ENCODE measurements at regions not wholly inside any gene's neighbourhood (a gene's known extent, or its start where the extent isn't known, plus 50 kb on each side); places are given as distances from the start of the nearest gene placed in this dataset.
A peak's percentile ranks its signal among the peaks of the same experiment; 100 is the strongest.
"Not testable (repeated sequence)": the region's sequence is repeated elsewhere in the genome, so short reads cannot be mapped to it uniquely, and the experiment has no call there.

DNA sequence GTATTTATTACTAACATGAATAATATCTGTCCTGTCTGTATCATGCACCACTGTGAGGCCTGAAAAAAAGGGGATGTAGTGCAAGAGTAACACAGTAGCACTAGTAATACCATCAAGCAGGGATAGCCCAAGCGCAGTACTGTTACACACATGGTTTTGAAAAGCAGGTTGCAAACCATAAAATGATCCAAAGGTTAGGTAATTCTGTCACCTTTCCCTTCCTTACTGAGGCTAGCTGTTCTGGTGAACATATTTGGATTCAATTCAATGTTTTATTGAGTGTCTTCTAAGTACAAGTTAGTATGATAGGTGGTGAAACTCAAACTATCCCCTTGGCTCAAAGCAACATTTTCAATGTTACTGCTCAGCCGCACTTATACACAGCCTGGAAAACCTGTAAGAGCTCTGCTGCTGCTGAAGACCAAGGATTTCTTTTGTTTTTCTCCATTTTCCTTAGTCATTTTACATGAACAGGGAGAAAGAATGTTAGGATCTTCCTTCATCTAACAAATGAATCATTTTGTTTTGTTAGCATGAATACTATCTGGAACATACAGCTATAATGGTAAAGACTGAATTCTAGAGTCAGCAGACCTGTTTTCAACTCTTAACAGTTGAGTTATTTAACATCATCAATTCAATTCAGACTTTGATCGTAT is 102.5 kb upstream of the ITPRID2 start:
- TF ChIP-seq CTCF (conservative IDR thresholded peaks at IDR 0.05; ENCODE audit: low read depth, low read length): no peak
- DNase-seq (ENCODE audit: low read depth): no peak

DNA sequence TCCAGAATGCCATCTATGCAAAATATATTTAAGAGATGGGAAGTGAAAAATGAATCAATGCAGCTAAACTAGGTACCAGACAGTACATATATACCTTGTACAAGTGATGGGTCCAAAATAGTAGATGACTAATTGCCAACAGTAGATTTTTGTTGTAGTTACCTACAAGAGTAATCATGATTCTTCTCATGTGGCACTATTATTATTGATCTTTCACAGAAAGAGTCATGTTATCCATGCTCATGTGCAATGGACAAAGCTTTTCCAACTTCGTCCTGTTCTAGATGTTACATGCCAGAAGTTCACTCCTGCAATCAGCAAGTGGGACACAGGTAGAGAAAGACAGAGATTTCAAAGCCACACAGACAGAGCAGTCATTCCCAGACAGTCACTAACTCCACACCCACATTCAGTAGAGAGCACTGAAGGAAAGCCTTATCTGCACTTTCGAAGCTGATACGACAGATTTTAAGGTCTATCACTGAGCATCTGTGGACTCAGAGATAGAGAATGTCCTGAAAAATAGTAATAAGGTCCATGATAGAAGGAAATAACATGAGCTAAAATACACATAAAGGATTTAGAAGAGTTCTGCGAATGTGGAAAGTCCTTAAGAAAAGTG is 101.6 kb upstream of the ITPRID2 start:
- no peak for DNase-seq (ENCODE audit: low read depth)
- TF ChIP-seq CTCF (conservative IDR thresholded peaks at IDR 0.05; ENCODE audit: low read depth, low read length): no peak

More for the DNA sequence above, 102.5 kb upstream of the ITPRID2 start:
- H3K4me3 ChIP-seq (ENCODE audit: low read depth, low read length): no peak overlapping the region

GRCh38 chr2:181790716-181791649 is 100.5 kb upstream of the ITPRID2 start:
- no peak for TF ChIP-seq CTCF (conservative IDR thresholded peaks at IDR 0.05; ENCODE audit: low read depth, low read length)
- DNase-seq (ENCODE audit: low read depth): peak; percentile 87
- no peak overlapping the region for H3K4me3 ChIP-seq (ENCODE audit: low read depth, low read length)

More for the DNA sequence above, 101.6 kb upstream of the ITPRID2 start:
- no peak overlapping the region for H3K4me3 ChIP-seq (ENCODE audit: low read depth, low read length)

GRCh38 chr2:181792906-181793305 is 98.6 kb upstream of the ITPRID2 start:
- DNase-seq (ENCODE audit: low read depth): no peak
- no peak overlapping the region for H3K4me3 ChIP-seq (ENCODE audit: low read depth, low read length)
- no peak for TF ChIP-seq CTCF (conservative IDR thresholded peaks at IDR 0.05; ENCODE audit: low read depth, low read length)

- no peak overlapping the region for H3K4me3 ChIP-seq (ENCODE audit: low read depth, low read length)
- no peak for DNase-seq (ENCODE audit: low read depth)
- no peak for TF ChIP-seq CTCF (conservative IDR thresholded peaks at IDR 0.05; ENCODE audit: low read depth, low read length)
Measured at GRCh38 chr2:181798022-181798421, 93.5 kb upstream of the ITPRID2 start.

- H3K4me3 ChIP-seq (ENCODE audit: low read depth, low read length); DNase-seq (ENCODE audit: low read depth): not testable (repeated sequence)
Measured at GRCh38 chr2:181802300-181802699, 89.2 kb upstream of the ITPRID2 start.

DNA sequence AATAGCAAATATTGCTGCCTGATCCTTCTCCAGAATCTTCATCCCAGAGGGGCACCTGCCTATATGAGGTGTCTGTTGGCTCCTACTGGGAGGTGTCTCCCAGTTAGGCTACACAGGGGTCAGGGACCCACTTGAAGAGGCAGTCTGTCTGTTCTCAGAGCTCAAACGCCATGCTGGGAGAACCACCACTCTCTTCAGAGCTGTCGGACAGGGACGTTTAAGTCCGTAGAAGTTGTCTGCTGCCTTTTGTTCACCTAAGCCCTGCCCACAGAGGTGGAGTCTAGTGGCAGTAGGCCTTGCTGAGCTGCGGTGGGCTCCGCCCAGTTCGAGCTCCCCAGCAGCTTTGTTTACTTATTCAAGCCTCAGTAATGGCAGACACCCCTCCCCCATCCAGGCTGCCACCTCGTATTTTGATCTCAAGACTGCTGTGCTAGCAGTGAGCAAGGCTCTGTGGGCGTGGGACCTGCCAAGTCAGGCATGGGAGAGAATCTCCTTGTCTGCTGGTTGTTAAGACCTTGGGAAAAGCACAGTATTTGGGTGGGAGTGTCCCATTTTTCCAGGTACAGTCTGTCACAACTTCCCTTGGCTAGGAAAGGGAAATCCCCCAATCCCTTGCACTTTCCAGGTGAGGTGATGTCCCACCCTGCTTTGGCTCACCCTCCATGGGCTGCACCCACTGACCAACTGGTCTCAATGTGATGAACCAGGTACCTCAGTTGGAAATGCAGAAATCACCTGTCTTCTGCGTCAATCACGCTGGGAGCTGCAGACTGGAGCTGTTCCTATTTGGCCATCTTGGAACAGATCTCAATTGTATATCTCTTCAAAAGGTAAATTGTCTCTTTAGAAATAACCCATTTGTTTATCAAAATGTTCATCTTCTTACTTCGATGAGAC is 87.4 kb upstream of the ITPRID2 start:
- DNase-seq (ENCODE audit: low read depth): peak; percentile 41
- not testable (repeated sequence) for H3K4me3 ChIP-seq (ENCODE audit: low read depth, low read length)

All from epithelial cell of proximal tubule (primary cell).